HEK293 (cell line): ENCODE measurements at regions not wholly inside any gene's neighbourhood (a gene's known extent, or its start where the extent isn't known, plus 50 kb on each side); places are given as distances from the start of the nearest gene placed in this dataset.

Experiments
- CTCF ChIA-PET: fragments of 350-600 bp; formaldehyde crosslinking; extraction: SDS; loops from one replicate; lab custom pipeline; 2021; ENCODE audit warnings: antibody characterized with exemption; lab: Yijun Ruan, JAX
- POLR2A ChIA-PET: fragments of 300-600 bp; formaldehyde crosslinking; extraction: SDS; loops from one replicate; lab custom pipeline; 2020; ENCODE audit warnings: antibody characterized with exemption, inconsistent platforms; lab: Yijun Ruan, JAX
- H3K27ac ChIP-seq: fragments of 200-500 bp; sonication (Bioruptor generic); 2 replicates; pipeline ENCODE4 v1.5.1; 2014; ENCODE audit warnings: low read depth, low read length, control low read depth, inconsistent platforms; ENCODE audit errors: extremely low read depth
- H3K36me3 ChIP-seq, 2 experiments: fragments of 200-500 bp in 1 of 2; sonication (Bioruptor generic) in 1 of 2; 1 replicate in 1 of 2; 2 replicates in 1 of 2; pipeline ENCODE4 v1.5.1; 2014 to 2017; ENCODE audit warnings: inconsistent platforms in 2 of 2, low read length in 2 of 2; ENCODE audit not compliant: control insufficient read depth in 2 of 2, insufficient read depth in 1 of 2
- H3K4me1 ChIP-seq: fragments of 200-500 bp; sonication (Bioruptor generic); 2 replicates; pipeline ENCODE4 v1.5.1; 2014; ENCODE audit warnings: mild to moderate bottlenecking, low read length, inconsistent platforms; ENCODE audit not compliant: control insufficient read depth, insufficient read depth
- H3K4me3 ChIP-seq: 2 replicates; pipeline ENCODE4 v1.5.1; 2011; ENCODE audit warnings: low read depth, mild to moderate bottlenecking, control low read depth, low read length, moderate library complexity
- H3K9me3 ChIP-seq: fragments of 200-500 bp; sonication (Bioruptor generic); 2 replicates; pipeline ENCODE4 v1.5.1; 2014; ENCODE audit warnings: low read depth, low read length, inconsistent platforms; ENCODE audit not compliant: control insufficient read depth, insufficient read depth
- MYNN ChIP-seq: fragments of 450-650 bp; formaldehyde crosslinking; IDR thresholded peaks from 2 replicates; pipeline ENCODE4 v1.5.1; 2016; ENCODE audit warnings: missing biosample characterization, missing genetic modification characterization, borderline replicate concordance
- PRDM4 ChIP-seq: fragments of 450-650 bp; formaldehyde crosslinking; IDR thresholded peaks from 2 replicates; pipeline ENCODE4 v1.5.1; 2017; ENCODE audit warnings: missing biosample characterization, missing genetic modification characterization
- YY2 ChIP-seq: fragments of 450-650 bp; formaldehyde crosslinking; IDR thresholded peaks from 2 replicates; pipeline ENCODE4 v1.5.1; 2016; ENCODE audit warnings: missing biosample characterization, missing genetic modification characterization
- ZBTB11 ChIP-seq: fragments of 450-650 bp; formaldehyde crosslinking; conservative IDR thresholded peaks from 2 replicates; pipeline ENCODE4 v1.5.1; 2016; ENCODE audit warnings: low read depth, missing biosample characterization, missing genetic modification characterization
- ZNF23 ChIP-seq: fragments of 450-650 bp; formaldehyde crosslinking; IDR thresholded peaks from 2 replicates; pipeline ENCODE4 v1.5.1; 2016; ENCODE audit warnings: missing biosample characterization, missing genetic modification characterization, borderline replicate concordance
- ZNF433 ChIP-seq: fragments of 450-650 bp; formaldehyde crosslinking; IDR thresholded peaks from 2 replicates; pipeline ENCODE4 v1.5.1; 2016; ENCODE audit warnings: missing biosample characterization, missing genetic modification characterization, low read depth
- ZNF501 ChIP-seq: fragments of 450-650 bp; formaldehyde crosslinking; IDR thresholded peaks from 2 replicates; pipeline ENCODE4 v1.5.1; 2016; ENCODE audit warnings: missing biosample characterization, missing genetic modification characterization
- ZNF510 ChIP-seq: fragments of 450-650 bp; formaldehyde crosslinking; IDR thresholded peaks from 2 replicates; pipeline ENCODE4 v1.5.1; 2018; ENCODE audit warnings: mild to moderate bottlenecking, missing genetic modification characterization, missing biosample characterization; ENCODE audit not compliant: insufficient replicate concordance
- ZNF585B ChIP-seq: fragments of 450-650 bp; formaldehyde crosslinking; IDR thresholded peaks from 2 replicates; pipeline ENCODE4 v1.5.1; 2016; ENCODE audit warnings: missing biosample characterization, missing genetic modification characterization
- ZNF639 ChIP-seq: fragments of 450-650 bp; formaldehyde crosslinking; IDR thresholded peaks from 2 replicates; pipeline ENCODE4 v1.5.1; 2016; ENCODE audit warnings: missing biosample characterization, missing genetic modification characterization
- ZNF645 ChIP-seq: fragments of 450-650 bp; formaldehyde crosslinking; IDR thresholded peaks from 2 replicates; pipeline ENCODE4; 2016; ENCODE audit warnings: missing biosample characterization, missing genetic modification characterization
- ZNF701 ChIP-seq: fragments of 450-650 bp; formaldehyde crosslinking; IDR thresholded peaks from 2 replicates; pipeline ENCODE4 v1.5.1; 2016; ENCODE audit warnings: missing biosample characterization, missing genetic modification characterization

GRCh38 chr5:86894056-86894455 is 276.3 kb downstream of the COX7C start:
- TF ChIP-seq ZNF501 (tag by site-specific recombination) (no peak), PRDM4 (tag by site-specific recombination) (no peak), ZNF639 (tag by site-specific recombination) (no peak)
- TF ChIP-seq, all 188 proteins: peak for 0
- Histone ChIP-seq H3K4me3 (no peak overlapping the region), H3K27ac (no peak overlapping the region), H3K4me1 (no peaks in the 10 kb centered on the region), H3K36me3 (no peaks in the 10 kb centered on the region), H3K9me3 (no peaks in the 10 kb centered on the region)
- ChIA-PET POLR2A (no interaction called here), CTCF (interaction anchor here (1.6 kb wide), 1 partner anchor 74 kb away, joined by 5 read pairs; no protein-coding TSS in a partner anchor)

- TF ChIP-seq YY2 (tag by site-specific recombination) (no peak), ZNF645 (no peak), ZNF701 (tag by site-specific recombination) (no peak), ZNF23 (tag by site-specific recombination) (no peak), ZNF433 (tag by site-specific recombination) (no peak), ZNF639 (tag by site-specific recombination) (no peak), MYNN (tag by site-specific recombination) (no peak), PRDM4 (tag by site-specific recombination) (no peak), ZNF510 (tag by site-specific recombination) (no peak), ZNF585B (tag by site-specific recombination) (no peak), ZBTB11 (tag by site-specific recombination) (no peak)
- CTCF ChIA-PET: interaction anchor here (0.6 kb wide), 1 partner anchor 106 kb away, joined by 4 read pairs; no protein-coding TSS in a partner anchor
- POLR2A ChIA-PET: no interaction called here
These were observed 279.2 kb downstream of the COX7C start for GRCh38 chr5:86896916-86897315.

More at GRCh38 chr5:86896916-86897315, 279.2 kb downstream of the COX7C start:
- Histone ChIP-seq H3K9me3 (no peaks in the 10 kb centered on the region), H3K36me3 (no peaks in the 10 kb centered on the region), H3K4me1 (no peaks in the 10 kb centered on the region), H3K4me3 (no peak overlapping the region), H3K27ac (no peak overlapping the region)
